ENCODE measurements at regions not wholly inside any gene's neighbourhood (a gene's known extent, or its start where the extent isn't known, plus 50 kb on each side); places are given as distances from the start of the nearest gene placed in this dataset.

DNA sequence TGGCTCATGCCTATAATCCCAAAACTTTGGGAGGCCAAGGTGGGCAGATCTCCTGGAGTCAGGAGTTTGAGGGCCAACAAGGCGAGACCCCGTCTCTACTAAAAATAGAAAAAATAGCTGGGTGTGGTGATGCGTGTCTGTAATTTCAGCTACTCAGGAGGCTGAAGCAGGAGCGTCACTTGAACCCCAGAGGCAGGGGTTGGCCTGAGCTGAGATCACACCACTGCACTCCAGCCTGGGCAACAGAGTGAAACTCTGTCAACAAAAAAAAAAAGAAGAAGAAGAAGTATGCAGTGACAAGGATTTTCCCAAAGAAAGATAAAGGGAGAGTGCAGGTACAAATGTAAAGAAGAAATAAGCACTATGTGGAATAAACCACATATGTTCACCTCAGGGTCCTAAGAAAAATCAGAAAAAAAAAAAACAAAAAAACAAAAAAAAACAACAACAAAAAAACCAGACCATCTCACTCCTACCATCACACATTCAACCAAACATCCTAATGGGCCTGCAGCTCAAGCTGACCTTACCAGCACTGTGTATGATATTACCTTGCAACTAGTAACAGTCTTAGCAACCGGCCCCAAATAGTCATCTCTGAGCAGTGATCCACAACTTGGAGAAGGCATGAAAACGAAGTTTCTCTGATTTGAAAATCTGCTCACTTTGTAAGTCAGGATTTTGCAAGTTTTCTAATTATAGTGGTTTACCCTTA is 296.7 kb upstream of the PROK2 start:
- peaks cover 3% of the 10 kb centered on the region; the same call in 2 of the 3 replicates for H3K9me3 ChIP-seq
- H3K4me3 ChIP-seq = no peak overlapping the region
- TF ChIP-seq, protein P1, sequence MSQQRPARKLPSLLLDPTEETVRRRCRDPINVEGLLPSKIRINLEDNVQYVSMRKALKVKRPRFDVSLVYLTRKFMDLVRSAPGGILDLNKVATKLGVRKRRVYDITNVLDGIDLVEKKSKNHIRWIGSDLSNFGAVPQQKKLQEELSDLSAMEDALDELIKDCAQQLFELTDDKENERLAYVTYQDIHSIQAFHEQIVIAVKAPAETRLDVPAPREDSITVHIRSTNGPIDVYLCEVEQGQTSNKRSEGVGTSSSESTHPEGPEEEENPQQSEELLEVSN (IDR thresholded peaks at IDR 0.05; ENCODE audit: borderline replicate concordance, low read depth) = no peak
- TF ChIP-seq RNF2 (IDR thresholded peaks at IDR 0.05; ENCODE audit: borderline replicate concordance, low read depth) (no peak), NR3C1 (IDR thresholded peaks at IDR 0.05) (no peak), ZNF302 (CRISPR knock-in tag; IDR thresholded peaks at IDR 0.05) (no peak), HDAC2 (IDR thresholded peaks at IDR 0.05) (no peak), JUN (IDR thresholded peaks at IDR 0.05) (no peak), KDM1A (IDR thresholded peaks at IDR 0.05; ENCODE audit: low read depth) (no peak), NFE2L2 (conservative IDR thresholded peaks at IDR 0.05; ENCODE audit: low read length) (no peak), ESRRA (IDR thresholded peaks at IDR 0.05; ENCODE audit: borderline replicate concordance, low read length) (no peak), MAZ (IDR thresholded peaks at IDR 0.05; ENCODE audit: borderline replicate concordance, low read depth, low read length) (no peak)
- TF ChIP-seq, protein P2, sequence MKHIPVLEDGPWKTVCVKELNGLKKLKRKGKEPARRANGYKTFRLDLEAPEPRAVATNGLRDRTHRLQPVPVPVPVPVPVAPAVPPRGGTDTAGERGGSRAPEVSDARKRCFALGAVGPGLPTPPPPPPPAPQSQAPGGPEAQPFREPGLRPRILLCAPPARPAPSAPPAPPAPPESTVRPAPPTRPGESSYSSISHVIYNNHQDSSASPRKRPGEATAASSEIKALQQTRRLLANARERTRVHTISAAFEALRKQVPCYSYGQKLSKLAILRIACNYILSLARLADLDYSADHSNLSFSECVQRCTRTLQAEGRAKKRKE (CRISPR knock-in tag; IDR thresholded peaks at IDR 0.05; ENCODE audit: low read depth) = no peak
- H3K4me2 ChIP-seq = no peak overlapping the region
- ChIA-PET POLR2A (no interaction called here), CTCF (no interaction called here)
- 44% methylated on average over 6 of the region's 6 CpGs for WGBS (ENCODE audit: missing lambda C conversion rate)
- no peak for ATAC-seq
- DNase-seq (ENCODE audit: low read depth in 1 of 2, low spot score in 1 of 2) = no peak
- no peaks in the 10 kb centered on the region for H3K4me1 ChIP-seq
- FAIRE-seq = no peak
- no peak overlapping the region for H3K27ac ChIP-seq

DNA sequence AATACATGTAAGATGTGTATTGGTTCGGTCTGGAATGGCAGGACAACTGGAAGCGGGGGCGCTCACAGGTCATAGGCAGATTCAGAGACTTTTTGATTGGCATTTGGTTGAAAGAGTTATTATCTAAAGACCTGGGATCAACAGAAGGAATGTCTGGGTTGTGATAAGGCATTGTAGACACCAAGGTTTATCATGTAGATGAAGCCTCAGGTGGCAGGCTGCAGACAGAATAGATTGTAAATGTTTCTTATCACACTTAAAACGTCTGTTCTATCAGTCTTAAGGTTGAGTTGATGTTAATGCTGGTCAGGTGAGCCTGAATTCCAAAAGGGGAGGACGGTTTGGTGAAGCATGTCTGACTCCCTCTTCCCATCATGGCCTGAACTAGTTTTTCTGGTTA is 295.9 kb upstream of the PROK2 start:
- WGBS (ENCODE audit: missing lambda C conversion rate) = 30% methylated on average over 5 of the region's 5 CpGs
- Histone ChIP-seq H3K4me1 (no peaks in the 10 kb centered on the region), H3K27ac (no peak overlapping the region), H3K4me3 (no peak overlapping the region), H3K4me2 (no peak overlapping the region), H3K9me3 (peaks cover 6% of the 10 kb centered on the region; the same call in 2 of the 3 replicates)
- DNase-seq (ENCODE audit: low read depth in 1 of 2, low spot score in 1 of 2) (no peak), ATAC-seq (no peak), FAIRE-seq (no peak)
- no peak for TF ChIP-seq POLR2AphosphoS2 (conservative IDR thresholded peaks at IDR 0.05; ENCODE audit: low read length)
- no peak for TF ChIP-seq BHLHE40 (IDR thresholded peaks at IDR 0.05; ENCODE audit: low read depth, low read length)
- TF ChIP-seq JUNB (IDR thresholded peaks at IDR 0.05) = no peak
- TF ChIP-seq ZSCAN20 (CRISPR knock-in tag; IDR thresholded peaks at IDR 0.05) = no peak
- no peak for TF ChIP-seq TP53 (CRISPR knock-in tag; IDR thresholded peaks at IDR 0.05)
- TF ChIP-seq, protein P3, sequence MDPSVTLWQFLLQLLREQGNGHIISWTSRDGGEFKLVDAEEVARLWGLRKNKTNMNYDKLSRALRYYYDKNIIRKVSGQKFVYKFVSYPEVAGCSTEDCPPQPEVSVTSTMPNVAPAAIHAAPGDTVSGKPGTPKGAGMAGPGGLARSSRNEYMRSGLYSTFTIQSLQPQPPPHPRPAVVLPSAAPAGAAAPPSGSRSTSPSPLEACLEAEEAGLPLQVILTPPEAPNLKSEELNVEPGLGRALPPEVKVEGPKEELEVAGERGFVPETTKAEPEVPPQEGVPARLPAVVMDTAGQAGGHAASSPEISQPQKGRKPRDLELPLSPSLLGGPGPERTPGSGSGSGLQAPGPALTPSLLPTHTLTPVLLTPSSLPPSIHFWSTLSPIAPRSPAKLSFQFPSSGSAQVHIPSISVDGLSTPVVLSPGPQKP (IDR thresholded peaks at IDR 0.05; ENCODE audit: low read depth, low read length) = no peak
- ChIA-PET POLR2A (no interaction called here), CTCF (no interaction called here)

DNA sequence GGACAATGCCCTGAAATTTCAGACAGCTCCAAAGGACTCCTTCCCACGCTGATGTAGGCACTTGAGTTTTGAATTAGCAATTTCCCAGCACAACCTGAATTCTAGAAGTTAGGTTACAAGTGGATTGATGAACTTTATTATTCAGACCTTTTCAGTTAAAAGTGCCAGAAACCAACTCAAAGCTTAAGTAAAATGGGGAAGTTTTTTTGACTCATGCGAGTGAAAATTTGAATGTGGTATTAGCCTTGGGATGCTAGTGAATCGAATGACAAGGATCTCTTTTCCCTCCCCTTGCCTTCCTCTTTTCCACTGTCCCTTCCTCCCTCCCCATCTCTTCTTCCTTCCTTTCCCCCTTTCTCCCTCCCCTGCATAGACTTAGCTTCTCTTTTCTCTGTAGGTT is 295.1 kb upstream of the PROK2 start:
- FAIRE-seq (no peak), DNase-seq (ENCODE audit: low read depth in 1 of 2, low spot score in 1 of 2) (no peak), ATAC-seq (no peak)
- 33% methylated on average over 3 of the region's 3 CpGs for WGBS (ENCODE audit: missing lambda C conversion rate)
- ChIA-PET CTCF (no interaction called here), POLR2A (interaction anchor here (0.6 kb wide), 1 partner anchor 92 kb away, joined by 8 read pairs; no protein-coding TSS in a partner anchor)
- H3K9me3 ChIP-seq = peaks cover 11% of the 10 kb centered on the region; the same call in 2 of the 3 replicates
- no peak overlapping the region for H3K4me3 ChIP-seq
- H3K27ac ChIP-seq = no peak overlapping the region
- H3K4me1 ChIP-seq = no peaks in the 10 kb centered on the region
- H3K4me2 ChIP-seq = no peak overlapping the region
- no peak for TF ChIP-seq HOXB13 (CRISPR knock-in tag; IDR thresholded peaks at IDR 0.05; ENCODE audit: low read depth)
- TF ChIP-seq KDM1A (IDR thresholded peaks at IDR 0.05; ENCODE audit: low read depth) = no peak
- no peak for TF ChIP-seq SREBF2 (IDR thresholded peaks at IDR 0.05)
